ENCODE measurements at regions not wholly inside any gene's neighbourhood (a gene's known extent, or its start where the extent isn't known, plus 50 kb on each side); places are given as distances from the start of the nearest gene placed in this dataset.

DNA sequence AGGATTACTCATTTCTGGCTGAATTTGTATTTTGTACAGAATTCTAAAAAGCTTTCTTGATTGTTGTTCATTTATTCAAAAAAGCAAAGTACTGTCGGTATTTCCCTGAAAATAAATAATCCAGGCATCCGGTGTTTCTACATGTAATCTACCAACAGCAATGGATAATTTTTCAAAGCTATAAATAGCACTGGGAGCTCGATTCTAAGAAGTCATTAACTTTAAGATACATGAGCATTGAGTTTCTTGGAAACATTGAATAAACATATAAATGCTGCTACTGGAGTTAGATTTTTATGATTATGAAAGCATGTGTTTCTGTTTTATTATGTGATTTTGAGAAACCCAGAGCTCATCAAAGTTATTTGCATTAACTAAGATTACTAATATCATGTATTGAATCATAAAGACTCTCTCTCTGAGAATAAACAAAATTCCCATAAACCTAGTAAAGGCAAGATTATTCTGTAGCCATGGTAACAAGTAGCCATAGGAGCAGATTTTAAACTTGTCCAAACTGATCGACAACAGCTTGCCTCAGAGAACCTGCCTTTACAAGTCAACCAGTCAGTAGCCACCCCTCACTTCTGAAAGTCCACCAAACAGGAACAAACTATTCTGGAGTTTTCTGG, 197.0 kb downstream of the DRD1 start:
- in situ Hi-C loops (cut with MboI; ENCODE audit: low sequenced_read_pairs): no loop called here

DNA sequence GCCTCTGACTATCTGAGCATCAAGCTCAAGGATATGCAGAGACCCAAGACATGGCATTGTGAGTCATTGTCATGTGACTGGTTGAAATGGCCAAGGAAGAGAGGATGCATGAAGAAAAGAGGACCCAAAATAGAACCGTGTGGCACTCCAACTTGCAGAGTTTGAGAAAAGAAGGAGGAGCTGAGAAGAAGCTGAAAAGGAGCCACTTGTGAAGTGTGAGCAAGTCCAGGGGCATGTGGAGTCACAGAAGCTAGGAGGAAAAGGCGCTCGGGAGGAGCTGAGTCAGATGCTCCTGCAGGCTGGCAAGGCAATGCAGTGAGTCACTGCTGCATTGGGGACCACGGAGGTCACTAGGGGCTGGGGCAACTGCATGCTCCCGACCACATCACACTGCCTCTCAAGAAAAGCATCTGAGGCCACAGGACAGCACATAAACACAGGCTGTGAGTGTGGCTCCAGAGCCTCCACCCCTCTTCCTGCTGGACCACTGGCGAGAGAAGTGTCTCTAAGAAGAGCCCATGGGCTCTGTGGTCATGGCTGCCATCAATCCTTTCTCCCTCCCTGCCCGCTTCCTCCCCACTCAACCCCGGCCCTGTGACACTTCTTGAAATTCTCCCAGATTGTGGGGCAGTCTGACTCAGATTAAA, 197.6 kb downstream of the DRD1 start:
- in situ Hi-C loops (cut with MboI; ENCODE audit: low sequenced_read_pairs): no loop called here

DNA sequence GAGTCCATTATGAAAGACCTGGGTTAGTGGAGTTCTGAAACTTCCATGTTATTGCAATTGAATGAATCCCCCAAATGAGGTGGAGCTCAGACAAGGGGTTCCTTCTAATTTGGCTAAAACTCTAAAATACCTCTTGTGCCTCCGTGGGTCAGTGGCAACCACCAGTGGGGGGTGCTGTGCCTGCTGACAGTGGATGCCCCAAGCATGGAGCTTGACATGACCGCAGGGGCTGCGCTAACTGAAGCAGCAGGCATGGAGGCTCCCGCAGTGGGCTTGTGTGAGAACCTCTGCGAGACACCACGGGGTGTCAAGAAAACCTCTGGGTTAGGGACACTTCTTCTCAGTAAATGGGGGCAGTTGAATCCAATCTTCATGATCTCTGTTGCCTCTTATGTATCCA, 200.5 kb downstream of the DRD1 start:
- in situ Hi-C loops (cut with MboI; ENCODE audit: low sequenced_read_pairs): no loop called here

DNA sequence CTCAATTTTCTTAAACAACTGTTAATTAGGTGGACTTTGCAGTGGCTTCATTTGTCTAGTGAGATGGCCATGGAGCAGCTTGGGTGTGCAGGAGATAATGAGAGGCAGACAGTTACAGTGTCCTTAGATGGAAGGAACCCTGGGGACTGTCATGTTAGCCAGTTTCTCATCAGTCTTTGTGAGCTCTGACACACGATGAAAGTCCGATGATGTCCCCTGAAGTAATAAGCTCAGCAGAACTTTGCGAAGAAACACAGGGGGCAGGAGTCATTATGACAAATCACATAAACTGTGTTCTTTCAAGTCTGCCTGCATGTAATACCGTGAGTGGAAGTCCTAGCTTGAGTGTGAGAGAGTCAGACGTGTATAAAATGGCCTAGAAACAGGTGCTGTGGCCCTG, 201.8 kb downstream of the DRD1 start:
- in situ Hi-C loops (cut with MboI; ENCODE audit: low sequenced_read_pairs): no loop called here

DNA sequence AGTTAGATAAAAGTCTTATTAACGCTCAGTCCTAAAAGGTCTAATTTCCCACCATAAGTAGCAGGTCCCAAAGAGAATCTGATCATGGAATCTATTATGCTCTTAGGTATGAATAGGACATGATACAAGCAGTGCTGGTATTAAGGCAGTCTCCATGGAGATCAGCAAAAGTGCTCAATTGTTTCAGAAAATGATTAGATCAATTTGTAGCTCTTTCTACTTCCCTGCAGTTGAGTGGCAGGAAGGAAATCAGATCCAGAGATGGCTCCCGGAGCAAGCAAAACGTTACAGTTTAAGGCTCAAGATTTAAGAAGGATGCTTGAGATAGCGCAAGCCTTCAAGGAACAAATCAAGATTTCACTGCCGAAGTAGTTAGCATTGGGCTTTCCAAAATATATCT, 205.7 kb downstream of the DRD1 start:
- in situ Hi-C loops (cut with MboI; ENCODE audit: low sequenced_read_pairs): no loop called here

DNA sequence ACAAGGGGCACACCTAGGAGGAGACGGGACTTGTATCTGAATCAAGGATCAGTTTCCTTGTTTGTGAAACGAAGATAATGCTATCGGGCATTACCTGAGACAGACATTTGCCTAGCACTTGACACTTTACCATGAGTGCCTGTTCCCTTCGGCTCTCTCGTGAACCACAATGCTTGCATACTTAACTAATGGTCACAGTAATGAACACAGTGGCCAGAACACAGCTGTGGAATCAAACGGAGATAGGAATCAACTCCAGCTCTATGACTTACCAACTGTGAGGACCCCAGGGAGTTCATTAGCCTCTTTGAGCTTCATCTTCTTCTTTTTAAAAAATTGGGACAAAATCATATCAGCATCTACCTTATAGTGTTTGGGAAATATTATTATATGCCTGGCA, 207.8 kb downstream of the DRD1 start:
- in situ Hi-C loops (cut with MboI; ENCODE audit: low sequenced_read_pairs): no loop called here

DNA sequence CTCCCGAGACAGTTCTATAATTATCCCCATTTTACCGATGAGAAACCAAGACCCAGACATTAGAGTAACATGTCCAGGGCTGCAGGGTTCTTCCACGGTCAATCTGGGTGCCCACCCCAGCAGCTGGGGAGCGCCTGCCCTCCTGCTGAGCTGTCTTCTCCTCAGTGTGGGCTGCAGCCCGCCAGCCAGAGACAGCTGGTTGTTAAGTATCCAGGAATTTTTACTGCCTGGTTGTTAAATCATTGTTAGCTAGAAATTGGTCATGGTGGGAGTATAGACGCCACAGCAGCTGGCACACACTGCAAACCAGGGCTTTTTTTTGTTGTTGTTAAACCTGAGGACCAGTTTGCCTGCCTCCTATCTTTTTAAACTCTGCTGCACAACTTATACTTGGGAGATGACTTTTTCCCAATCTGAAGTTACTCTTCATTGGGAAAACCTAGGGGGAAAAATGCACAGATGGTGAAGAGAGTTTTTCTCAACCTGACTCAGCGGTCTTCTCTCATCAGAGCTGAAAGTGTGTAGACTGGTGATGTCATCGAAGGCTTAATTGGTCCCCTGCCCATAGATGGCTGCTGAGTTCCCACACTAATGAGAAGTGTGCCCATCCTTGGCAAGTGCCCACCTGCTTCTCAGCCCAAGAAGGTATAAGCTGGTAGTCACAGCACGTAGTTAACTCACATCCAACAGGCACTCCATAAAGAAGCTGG, 208.6 kb downstream of the DRD1 start:
- in situ Hi-C loops (cut with MboI; ENCODE audit: low sequenced_read_pairs): no loop called here

DNA sequence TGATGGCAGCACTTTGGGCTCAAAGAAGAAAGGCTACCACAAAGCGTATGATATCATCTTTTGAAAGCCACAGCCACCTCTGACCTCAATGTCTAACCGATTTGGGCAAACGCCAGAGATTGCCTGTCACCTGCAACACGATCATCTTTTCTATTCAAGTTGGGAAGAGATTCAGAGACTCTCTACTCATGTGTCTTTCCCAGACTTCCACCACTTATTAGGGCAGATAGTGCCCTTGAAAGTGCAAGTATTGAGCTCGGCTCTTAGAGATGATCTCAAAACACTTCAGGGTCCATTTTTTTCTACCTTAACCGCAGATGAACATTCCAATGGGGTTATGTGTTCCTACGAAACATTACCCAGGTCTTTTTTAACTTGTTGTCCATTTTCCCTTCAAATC, 213.7 kb downstream of the DRD1 start:
- in situ Hi-C loops (cut with MboI; ENCODE audit: low sequenced_read_pairs): no loop called here

DNA sequence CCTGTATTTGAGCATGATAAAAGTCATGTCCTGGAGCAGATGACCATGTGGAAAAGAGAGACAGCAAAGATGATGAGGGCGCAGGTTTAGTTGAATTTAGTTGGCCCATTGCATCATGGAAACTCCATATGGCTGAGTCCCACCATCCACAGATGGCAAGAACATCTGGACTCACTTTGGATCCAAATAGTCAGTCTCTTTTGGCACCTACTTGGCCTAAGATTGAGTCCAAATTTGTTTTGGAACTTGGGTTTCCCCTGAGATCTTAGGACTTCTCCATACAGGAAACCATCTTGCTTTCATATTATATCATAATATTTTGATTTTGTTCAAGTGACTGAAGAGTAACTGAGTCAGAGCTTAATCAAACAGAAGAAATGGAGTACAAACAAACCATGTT, 217.5 kb downstream of the DRD1 start:
- in situ Hi-C loops (cut with MboI; ENCODE audit: low sequenced_read_pairs): no loop called here

DNA sequence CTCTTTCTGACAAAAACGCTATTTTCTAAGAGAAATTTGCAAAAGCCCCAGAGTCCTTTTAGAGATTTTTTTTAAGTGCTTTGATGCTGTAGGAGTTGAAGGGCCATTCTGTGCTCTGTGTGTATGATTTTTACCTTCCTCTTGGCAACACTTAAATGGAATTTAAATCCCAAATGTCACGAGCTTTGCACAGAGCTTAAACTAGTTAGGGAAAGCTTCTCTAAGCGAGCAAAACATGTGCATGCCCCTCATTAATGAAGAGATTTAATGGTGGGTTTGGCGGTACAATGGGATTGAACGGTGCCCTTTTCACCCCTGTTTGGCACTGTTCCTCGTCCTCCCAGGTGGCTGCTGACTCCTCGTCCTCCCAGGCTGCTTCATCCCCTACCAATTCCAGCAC, 220.7 kb downstream of the DRD1 start:
- in situ Hi-C loops (cut with MboI; ENCODE audit: low sequenced_read_pairs): no loop called here

DNA sequence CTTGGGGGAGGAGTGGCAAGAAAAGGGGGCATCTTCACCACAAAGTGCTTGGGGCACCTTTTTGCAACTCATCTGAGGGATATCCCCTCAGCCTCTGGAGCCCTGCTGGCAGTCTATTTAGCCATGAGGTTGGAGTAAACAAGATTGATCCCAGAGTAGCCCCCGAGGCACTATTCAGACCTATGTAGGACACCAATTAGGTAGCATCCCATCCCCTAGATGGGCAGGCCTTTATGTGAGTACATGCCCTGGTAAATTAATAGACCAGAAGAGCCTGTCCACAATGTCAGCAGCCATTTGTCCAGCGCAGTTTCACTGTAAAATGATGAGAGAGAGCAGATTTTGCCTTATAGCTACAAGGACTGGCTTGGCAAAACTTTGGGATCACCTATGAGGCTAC, 221.4 kb downstream of the DRD1 start:
- in situ Hi-C loops (cut with MboI; ENCODE audit: low sequenced_read_pairs): no loop called here

DNA sequence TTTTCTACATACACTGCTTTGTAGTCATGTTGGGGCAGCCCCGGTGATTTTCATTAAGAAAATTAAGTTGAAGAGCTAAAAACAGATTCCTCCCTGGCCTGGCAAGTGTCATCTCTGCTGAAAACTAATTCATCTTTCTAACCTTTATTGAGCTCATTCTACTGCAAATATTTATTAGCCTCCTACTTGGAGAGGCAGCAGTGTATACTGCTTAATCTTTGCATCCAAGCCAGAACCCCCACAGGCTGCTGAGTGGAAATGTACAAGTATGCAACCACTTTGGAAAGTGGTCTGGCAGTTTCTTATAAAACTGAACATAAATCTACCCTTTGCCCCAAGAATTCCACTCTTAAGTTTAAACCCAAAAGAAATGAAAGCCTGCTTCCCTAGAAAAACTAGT, 223.4 kb downstream of the DRD1 start:
- in situ Hi-C loops (cut with MboI; ENCODE audit: low sequenced_read_pairs): no loop called here

DNA sequence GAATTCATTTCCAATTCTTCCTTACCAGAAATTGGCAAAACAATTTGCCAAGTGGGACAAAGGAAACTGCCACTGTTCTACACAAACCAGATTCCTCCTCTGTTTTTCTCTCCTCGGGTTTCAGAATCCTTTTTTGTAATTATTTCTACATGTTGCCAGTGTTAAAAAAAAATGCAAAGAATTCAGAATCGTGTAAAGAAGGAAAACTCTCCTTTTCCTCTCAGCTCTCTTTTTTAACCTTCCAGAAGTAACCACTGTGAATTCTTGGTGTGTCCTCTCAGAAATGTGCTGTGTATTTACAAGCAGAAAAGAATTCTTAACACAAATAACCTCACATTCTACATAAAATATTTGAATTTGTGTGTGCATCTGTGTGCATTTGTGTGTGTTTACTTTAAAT, 224.6 kb downstream of the DRD1 start:
- in situ Hi-C loops (cut with MboI; ENCODE audit: low sequenced_read_pairs): no loop called here

DNA sequence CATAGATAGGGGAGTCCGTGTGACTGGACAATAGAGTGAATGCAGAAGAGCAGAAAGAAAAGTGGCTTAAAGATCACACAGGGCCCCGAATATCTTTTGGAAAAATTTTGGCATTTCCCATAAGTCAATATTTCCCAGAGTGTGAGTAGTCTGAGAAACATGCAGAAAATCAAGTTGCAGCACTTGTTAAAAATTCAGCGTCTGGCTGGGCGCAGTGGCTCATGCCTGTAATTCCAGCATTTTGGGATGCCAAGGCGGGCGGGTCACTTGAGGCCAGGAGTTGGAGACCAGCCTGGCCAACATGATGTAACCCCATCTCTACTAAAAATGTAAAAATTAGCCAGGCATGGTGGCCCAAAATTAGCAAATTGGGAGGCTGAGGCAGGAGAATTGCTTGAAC, 227.0 kb downstream of the DRD1 start:
- in situ Hi-C loops (cut with MboI; ENCODE audit: low sequenced_read_pairs): no loop called here

DNA sequence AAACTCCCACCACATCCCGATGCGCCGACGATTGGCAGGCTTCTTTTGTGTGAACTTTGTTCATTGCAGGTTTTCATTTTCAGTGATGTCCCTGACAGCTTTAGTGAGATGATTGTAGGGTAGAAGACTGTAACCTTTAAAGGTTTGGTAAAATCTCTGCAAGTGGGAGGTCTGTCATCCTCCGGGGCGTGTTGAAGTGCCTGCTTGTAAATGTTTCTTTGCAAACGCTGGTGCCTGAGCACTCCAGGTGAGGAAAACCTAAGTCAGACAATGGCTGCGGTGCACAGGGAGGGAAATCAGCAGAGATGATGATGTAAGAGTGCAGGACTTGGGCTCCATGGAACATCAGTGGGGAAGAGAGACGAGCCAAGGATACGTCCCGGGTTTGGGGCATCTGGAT, 228.1 kb downstream of the DRD1 start:
- in situ Hi-C loops (cut with MboI; ENCODE audit: low sequenced_read_pairs): no loop called here

DNA sequence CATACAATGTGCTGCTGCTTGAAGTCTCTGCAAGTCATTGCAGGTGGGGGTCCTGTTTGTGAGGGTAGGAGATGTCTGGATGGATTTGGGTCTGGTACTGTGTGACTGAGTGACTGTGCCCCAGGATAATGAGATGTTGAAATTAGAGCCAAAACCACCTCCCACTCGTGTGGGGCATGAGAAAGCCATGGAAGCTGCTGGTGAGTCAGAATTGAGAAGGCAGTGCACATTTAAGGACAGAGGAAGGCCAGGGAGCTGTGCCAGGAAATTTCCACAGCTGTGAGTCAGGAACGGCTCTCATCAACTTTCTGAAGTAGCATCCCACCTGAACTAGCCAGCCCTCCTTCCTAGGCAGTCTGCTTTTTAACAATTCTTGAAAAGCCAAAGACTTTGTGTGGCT, 229.8 kb downstream of the DRD1 start:
- in situ Hi-C loops (cut with MboI; ENCODE audit: low sequenced_read_pairs): no loop called here

DNA sequence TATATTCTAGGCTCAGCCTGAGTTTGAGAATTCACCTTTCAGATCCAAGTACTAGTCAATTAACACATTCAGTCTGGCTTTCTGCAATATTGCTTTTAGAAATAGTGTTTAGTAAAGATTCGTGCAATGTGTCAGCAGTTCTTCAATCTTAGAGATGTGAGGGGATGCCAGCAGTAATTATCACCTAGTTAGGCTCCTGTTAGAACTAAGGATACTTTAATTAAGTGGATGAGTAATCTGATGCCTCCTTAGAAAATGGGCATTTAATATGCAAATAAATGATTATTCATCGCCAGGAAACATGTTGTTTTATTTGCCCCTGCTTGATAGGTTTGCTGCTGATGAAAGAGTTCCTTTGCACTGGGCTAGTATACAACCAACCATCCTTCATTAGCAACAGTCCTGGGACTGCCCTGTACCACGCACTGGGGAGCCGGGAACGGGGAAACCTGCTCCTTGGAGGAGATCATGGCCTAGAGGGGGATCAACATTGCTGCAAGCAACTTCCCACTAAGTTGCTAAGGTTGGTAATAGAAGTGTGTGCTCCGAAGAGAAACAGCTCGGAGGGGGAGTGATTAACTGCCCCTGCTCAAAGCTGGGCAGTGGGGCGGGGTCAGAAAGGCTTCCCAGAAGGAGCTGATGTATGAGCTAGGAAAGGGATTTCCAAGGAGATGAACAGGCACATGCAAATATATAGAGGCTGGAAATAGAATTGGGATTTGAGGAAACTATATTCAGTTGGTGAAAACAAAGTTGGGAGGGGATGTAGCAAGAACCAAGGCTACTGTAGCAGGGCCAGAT, 231.8 kb downstream of the DRD1 start:
- in situ Hi-C loops (cut with MboI; ENCODE audit: low sequenced_read_pairs): no loop called here

DNA sequence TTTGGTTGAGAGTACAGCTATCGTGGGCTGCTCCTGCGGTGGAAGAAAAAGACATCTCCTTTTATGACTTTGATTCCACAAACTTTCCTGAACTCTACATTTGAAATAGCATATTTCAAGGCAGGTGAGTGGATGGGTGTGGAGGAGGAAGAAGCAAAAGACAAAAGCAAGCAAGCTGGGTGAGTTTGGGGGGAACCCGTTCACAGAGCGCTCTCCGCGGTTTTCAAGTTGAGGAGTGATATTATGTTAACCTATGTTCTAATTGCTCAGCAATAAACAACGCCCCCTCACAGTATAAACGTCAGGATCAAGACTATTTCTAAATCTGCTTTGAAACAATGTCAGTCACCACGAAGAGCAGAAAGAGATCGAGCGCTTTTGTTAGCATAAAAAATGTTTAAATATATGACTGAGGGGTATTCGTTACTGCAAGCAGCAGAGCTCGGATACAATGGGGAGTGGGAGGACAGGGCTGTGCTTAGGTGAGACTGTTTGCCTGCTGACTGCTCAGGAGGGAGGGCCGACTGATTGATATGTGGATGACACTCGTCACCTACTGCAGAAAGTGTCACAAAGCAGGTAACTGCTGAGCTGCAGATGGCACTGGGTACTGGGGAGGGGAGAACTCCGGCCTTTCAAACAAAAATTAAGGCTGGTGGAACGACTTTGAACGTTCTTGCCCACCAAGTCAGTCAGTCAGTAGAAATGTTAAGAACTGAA, 236.5 kb downstream of the DRD1 start:
- in situ Hi-C loops (cut with MboI; ENCODE audit: low sequenced_read_pairs): no loop called here

DNA sequence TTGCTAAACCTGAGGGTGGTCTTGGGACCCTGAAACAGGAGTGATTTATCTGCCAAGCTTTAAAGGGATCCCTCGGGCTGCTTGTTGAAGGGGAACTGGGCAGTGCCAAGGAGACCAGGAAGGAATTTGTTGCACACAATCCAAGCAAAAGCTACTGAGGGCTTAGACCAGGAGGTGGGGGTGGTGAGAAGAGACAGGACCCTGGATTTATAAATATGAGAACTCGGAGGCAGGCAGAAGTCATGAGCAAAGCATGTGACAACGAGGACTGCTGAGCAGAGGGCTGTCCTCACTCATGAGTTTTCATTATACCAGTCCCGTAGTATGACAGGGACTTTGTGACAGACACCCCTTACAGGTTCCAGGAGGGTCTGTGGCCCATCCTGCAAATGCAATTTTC, 237.3 kb downstream of the DRD1 start:
- in situ Hi-C loops (cut with MboI; ENCODE audit: low sequenced_read_pairs): no loop called here

DNA sequence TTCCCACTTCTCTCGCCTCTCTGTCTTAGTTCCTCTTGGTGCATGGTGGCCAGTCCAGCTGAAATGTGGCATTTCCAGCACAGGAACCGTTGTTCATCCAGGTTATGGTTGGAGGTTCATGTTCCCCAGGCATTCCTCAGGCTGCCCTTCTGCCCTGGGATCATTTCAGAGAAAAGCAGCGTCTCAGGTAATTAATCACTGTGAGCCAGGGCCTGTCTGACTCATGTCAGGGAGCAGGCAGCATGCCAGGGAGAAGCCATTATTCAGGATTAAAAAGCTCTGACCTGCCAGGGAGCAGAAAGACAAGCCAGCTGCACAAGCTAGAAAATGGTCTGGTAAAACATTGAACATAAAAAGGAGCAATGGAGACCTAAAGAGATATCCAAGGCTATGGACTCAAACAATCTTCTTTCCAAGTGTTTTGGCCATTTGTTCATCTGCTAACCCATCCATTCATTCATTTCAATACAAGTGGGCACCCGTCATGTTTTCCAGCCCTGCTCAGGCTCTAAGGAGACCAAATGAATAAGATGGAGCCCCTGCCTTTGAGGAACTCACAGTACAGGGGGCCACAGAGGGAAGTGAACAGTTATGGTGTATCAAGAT, 241.4 kb downstream of the DRD1 start:
- in situ Hi-C loops (cut with MboI; ENCODE audit: low sequenced_read_pairs): no loop called here

DNA sequence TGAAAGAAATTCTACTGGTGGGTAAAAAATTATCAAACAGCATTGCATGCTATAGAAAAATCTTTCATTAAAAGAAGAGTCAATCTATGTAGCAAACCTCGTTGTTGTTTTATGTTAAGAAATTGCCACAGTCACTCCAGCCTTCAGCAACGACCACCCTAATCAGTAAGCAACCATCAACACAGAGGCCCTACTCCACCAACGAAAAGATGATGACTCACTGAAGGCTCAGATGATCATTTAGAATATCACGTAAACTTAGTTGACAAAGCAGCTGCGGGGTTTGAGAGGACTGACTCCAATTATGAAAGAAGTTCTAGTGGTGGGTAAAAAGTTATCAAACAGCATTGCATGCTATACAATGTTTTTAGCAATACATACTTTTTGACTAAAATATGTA, 242.6 kb downstream of the DRD1 start:
- in situ Hi-C loops (cut with MboI; ENCODE audit: low sequenced_read_pairs): no loop called here
